GM12875 (cell line): ENCODE measurements at regions not wholly inside any gene's neighbourhood (a gene's known extent, or its start where the extent isn't known, plus 50 kb on each side); places are given as distances from the start of the nearest gene placed in this dataset.

Experiments
- H3K4me3 ChIP-seq: one replicate; pipeline ENCODE4 v1.5.1; 2011; ENCODE audit warnings: low read depth, low read length, control low read depth
- TF ChIP-seq, protein P1 (sequence below): IDR thresholded peaks from 2 replicates; pipeline ENCODE4 v1.5.1; 2011; ENCODE audit warnings: low read depth, mild to moderate bottlenecking, control low read depth, inconsistent platforms, low read length, moderate library complexity, borderline replicate concordance; ENCODE audit not compliant: insufficient read depth

GRCh38 chr1:224061436-224061835 lies 52.5 kb upstream of the FBXO28 start:
- TF ChIP-seq, protein P1, sequence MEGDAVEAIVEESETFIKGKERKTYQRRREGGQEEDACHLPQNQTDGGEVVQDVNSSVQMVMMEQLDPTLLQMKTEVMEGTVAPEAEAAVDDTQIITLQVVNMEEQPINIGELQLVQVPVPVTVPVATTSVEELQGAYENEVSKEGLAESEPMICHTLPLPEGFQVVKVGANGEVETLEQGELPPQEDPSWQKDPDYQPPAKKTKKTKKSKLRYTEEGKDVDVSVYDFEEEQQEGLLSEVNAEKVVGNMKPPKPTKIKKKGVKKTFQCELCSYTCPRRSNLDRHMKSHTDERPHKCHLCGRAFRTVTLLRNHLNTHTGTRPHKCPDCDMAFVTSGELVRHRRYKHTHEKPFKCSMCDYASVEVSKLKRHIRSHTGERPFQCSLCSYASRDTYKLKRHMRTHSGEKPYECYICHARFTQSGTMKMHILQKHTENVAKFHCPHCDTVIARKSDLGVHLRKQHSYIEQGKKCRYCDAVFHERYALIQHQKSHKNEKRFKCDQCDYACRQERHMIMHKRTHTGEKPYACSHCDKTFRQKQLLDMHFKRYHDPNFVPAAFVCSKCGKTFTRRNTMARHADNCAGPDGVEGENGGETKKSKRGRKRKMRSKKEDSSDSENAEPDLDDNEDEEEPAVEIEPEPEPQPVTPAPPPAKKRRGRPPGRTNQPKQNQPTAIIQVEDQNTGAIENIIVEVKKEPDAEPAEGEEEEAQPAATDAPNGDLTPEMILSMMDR = no peak
- no peak overlapping the region for H3K4me3 ChIP-seq

- TF ChIP-seq, protein P1 = no peak
Observed at GRCh38 chr1:224059897-224060427, 53.9 kb upstream of the FBXO28 start.

DNA sequence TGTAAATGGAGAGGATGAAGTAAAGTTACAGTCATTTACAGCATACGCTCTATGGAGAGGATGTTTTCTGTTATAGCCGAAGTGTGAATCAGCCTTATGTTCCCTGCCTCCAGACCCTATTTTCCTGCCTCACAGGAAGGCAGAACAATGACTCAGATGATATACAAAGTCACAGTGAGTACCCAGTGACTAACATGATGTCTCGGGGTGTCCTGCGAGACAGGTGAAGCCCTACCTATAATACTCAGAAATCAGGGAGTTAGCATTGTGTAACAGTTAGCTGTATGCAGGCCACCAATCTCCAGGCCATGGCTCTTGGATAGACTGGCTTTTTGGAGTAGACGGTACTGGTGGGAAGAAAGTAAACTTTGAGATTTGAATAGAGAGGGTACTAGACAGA lies 55.6 kb upstream of the FBXO28 start:
- H3K4me3 ChIP-seq = no peak overlapping the region
- TF ChIP-seq, protein P1 = no peak

More at GRCh38 chr1:224059897-224060427, 53.9 kb upstream of the FBXO28 start:
- H3K4me3 ChIP-seq = no peak overlapping the region

GRCh38 chr1:224057461-224058199 lies 56.3 kb upstream of the FBXO28 start:
- H3K4me3 ChIP-seq = no peak overlapping the region
- TF ChIP-seq, protein P1 = no peak

DNA sequence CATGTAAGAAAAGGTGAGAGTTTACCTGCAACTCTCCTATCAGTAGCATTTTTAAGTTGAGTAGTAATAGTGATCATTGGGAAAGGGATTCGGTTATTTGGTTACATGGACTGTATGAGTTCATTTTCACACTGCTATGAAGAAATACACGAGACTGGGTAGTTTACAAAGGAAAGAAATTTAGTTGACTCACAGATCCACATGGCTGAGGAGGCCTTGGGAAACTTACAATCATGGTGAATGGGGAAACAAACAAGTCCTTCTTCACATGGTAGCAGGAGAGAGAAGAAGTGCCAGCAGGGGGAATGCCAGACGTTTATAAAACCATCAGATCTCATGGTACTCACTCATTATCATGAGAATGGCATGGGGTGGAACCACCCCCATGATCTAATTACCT lies 59.3 kb upstream of the FBXO28 start:
- TF ChIP-seq, protein P1 = no peak
- H3K4me3 ChIP-seq = no peak overlapping the region

GRCh38 chr1:224054012-224054411 lies 59.9 kb upstream of the FBXO28 start:
- H3K4me3 ChIP-seq = no peak overlapping the region
- TF ChIP-seq, protein P1 = no peak

- H3K4me3 ChIP-seq = no peak overlapping the region
- TF ChIP-seq, protein P1 = no peak
Observed at GRCh38 chr1:224053456-224053855, 60.5 kb upstream of the FBXO28 start.
